ENCODE measurements at regions not wholly inside any gene's neighbourhood (a gene's known extent, or its start where the extent isn't known, plus 50 kb on each side); places are given as distances from the start of the nearest gene placed in this dataset.

DNA sequence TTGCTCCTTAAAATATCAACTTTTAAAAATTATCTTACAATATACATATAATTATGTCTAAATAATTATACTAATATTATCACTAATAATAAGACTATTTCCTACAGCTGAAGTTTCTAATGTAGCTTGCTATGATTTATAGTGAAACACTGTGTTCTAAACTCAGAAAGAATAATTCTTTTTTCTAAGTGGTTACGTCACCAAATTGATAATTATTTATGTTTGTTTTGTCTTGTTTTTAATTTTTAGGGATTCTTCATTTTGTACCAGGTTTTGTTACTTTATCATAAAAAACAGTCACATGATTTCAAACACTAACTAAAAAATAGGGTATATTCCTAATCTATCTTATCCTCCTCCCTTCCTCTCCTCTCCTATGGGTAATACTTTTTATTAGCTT lies 662.1 kb downstream of the FRK start:
- ATAC-seq = no peak

GRCh38 chr6:115396112-115396906 lies 664.4 kb downstream of the FRK start:
- Histone ChIP-seq H3K4me1 (no peaks in the 10 kb centered on the region), H3K4me3 (no peak overlapping the region), H3K27ac (no peak overlapping the region), H3K9me3 (no peaks in the 10 kb centered on the region), H3K4me2 (no peak overlapping the region)
- FAIRE-seq (no peak), ATAC-seq (no peak), DNase-seq (ENCODE audit: low read depth in 1 of 2, low spot score in 1 of 2) (no peak)
- TF ChIP-seq NPAS2 (CRISPR knock-in tag; IDR thresholded peaks at IDR 0.05; ENCODE audit: borderline replicate concordance) (no peak), HDAC2 (IDR thresholded peaks at IDR 0.05) (no peak), PBX3 (IDR thresholded peaks at IDR 0.05) (no peak), PHF8 (IDR thresholded peaks at IDR 0.05; ENCODE audit: borderline replicate concordance, low read depth) (no peak), HOXA7 (CRISPR knock-in tag; IDR thresholded peaks at IDR 0.05) (no peak), HEYL (CRISPR knock-in tag; IDR thresholded peaks at IDR 0.05) (no peak), KDM1A (IDR thresholded peaks at IDR 0.05; ENCODE audit: low read depth) (no peak)
- CTCF ChIA-PET = no interaction called here
- POLR2A ChIA-PET = no interaction called here
- 0% methylated on average over 2 of the region's 6 CpGs for WGBS (ENCODE audit: missing lambda C conversion rate)

More for the DNA sequence above, 662.1 kb downstream of the FRK start:
- WGBS (ENCODE audit: missing lambda C conversion rate) = 27% methylated on average over 1 of the region's 1 CpG
- FAIRE-seq (no peak), DNase-seq (ENCODE audit: low read depth in 1 of 2, low spot score in 1 of 2) (no peak)
- H3K4me2 ChIP-seq = no peak overlapping the region
- TF ChIP-seq RCOR1 (IDR thresholded peaks at IDR 0.05; ENCODE audit: low read depth, low read length) (no peak), ZFP36 (IDR thresholded peaks at IDR 0.05; ENCODE audit: borderline replicate concordance, partially characterized antibody) (no peak)
- H3K9me3 ChIP-seq = no peaks in the 10 kb centered on the region
- ChIA-PET CTCF (no interaction called here), POLR2A (no interaction called here)
- H3K4me3 ChIP-seq = no peak overlapping the region
- no peaks in the 10 kb centered on the region for H3K4me1 ChIP-seq
- H3K27ac ChIP-seq = no peak overlapping the region

DNA sequence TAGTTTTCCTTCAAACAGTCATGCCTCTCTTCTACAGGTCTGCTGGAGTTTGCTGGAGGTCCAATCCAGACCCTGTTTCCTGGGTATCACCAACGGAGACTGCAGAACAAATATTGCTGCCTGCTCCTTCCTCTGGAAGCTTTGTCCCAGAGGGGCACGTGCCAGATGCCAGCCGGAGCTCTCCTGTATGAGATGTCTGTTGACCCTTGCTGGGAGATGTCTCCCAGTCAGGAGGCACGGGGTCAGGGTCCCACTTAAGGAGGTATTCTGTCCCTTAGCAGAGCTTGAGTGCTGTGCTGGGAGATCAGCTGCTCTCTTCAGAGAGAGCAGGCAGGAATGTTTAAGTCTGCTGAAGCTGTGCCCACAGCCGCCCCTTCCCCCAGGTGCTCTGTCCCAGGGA lies 666.9 kb downstream of the FRK start:
- no peak for TF ChIP-seq RCOR1 (IDR thresholded peaks at IDR 0.05; ENCODE audit: low read depth, low read length)
- no peak for TF ChIP-seq NFE2L2 (conservative IDR thresholded peaks at IDR 0.05; ENCODE audit: low read length)
- no peak for TF ChIP-seq HDAC2 (IDR thresholded peaks at IDR 0.05)
- TF ChIP-seq CTCF (IDR thresholded peaks at IDR 0.05) = no peak
- TF ChIP-seq E2F6 (IDR thresholded peaks at IDR 0.05; ENCODE audit: borderline replicate concordance, low read depth) = no peak
- no peak for TF ChIP-seq RFX5 (IDR thresholded peaks at IDR 0.05)
- no peak for TF ChIP-seq CEBPB (IDR thresholded peaks at IDR 0.05)
- TF ChIP-seq HEYL (CRISPR knock-in tag; IDR thresholded peaks at IDR 0.05) = no peak
- no peak for TF ChIP-seq MYC (IDR thresholded peaks at IDR 0.05; ENCODE audit: borderline replicate concordance, low read length)
- no peak for TF ChIP-seq HMGXB4 (CRISPR knock-in tag; IDR thresholded peaks at IDR 0.05; ENCODE audit: borderline replicate concordance)
- TF ChIP-seq HES2 (IDR thresholded peaks at IDR 0.05) = no peak
- no peak for TF ChIP-seq POLR2A (IDR thresholded peaks at IDR 0.05; ENCODE audit: low read length)
- TF ChIP-seq RNF2 (IDR thresholded peaks at IDR 0.05; ENCODE audit: borderline replicate concordance, low read depth) = no peak
- TF ChIP-seq KDM5A (IDR thresholded peaks at IDR 0.05) = no peak
- TF ChIP-seq, protein P1, sequence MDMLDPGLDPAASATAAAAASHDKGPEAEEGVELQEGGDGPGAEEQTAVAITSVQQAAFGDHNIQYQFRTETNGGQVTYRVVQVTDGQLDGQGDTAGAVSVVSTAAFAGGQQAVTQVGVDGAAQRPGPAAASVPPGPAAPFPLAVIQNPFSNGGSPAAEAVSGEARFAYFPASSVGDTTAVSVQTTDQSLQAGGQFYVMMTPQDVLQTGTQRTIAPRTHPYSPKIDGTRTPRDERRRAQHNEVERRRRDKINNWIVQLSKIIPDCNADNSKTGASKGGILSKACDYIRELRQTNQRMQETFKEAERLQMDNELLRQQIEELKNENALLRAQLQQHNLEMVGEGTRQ (IDR thresholded peaks at IDR 0.05) = no peak
- TF ChIP-seq FOSL2 (IDR thresholded peaks at IDR 0.05) = no peak
- TF ChIP-seq FOSL2 (CRISPR knock-in tag; IDR thresholded peaks at IDR 0.05) = no peak
- POLR2A ChIA-PET = no interaction called here
- H3K4me3 ChIP-seq = no peak overlapping the region
- no peak overlapping the region for H3K4me2 ChIP-seq
- H3K4me1 ChIP-seq = no peaks in the 10 kb centered on the region
- FAIRE-seq (no peak), DNase-seq (ENCODE audit: low read depth in 1 of 2, low spot score in 1 of 2) (no peak), ATAC-seq (no peak)
- CTCF ChIA-PET = no interaction called here
- H3K27ac ChIP-seq = no peak overlapping the region
- WGBS (ENCODE audit: missing lambda C conversion rate) = 0% methylated on average over 3 of the region's 5 CpGs
- H3K9me3 ChIP-seq = no peaks in the 10 kb centered on the region
